Body of pancreas (tissue), 4 donors: ENCODE measurements at regions not wholly inside any gene's neighbourhood (a gene's known extent, or its start where the extent isn't known, plus 50 kb on each side); places are given as distances from the start of the nearest gene placed in this dataset.

Source experiments
- POLR2A ChIP-seq, 3 donors: fragments of 450-650 bp; IDR thresholded peaks; one replicate each; pipeline ENCODE4 v1.6.1; 2016; ENCODE audit warnings: antibody characterized with exemption in 3 of 3, mild to moderate bottlenecking in 2 of 3
- TF ChIP-seq, protein P1 (sequence below), 7 experiments: fragments of 450-650 bp in 4 of 7; fragments of 200-600 bp in 3 of 7; sonication (generic) in 3 of 7; IDR thresholded peaks; one replicate each; pipeline ENCODE4 v1.5.1; 2016 to 2019; ENCODE audit warnings: antibody characterized with exemption in 7 of 7

DNA sequence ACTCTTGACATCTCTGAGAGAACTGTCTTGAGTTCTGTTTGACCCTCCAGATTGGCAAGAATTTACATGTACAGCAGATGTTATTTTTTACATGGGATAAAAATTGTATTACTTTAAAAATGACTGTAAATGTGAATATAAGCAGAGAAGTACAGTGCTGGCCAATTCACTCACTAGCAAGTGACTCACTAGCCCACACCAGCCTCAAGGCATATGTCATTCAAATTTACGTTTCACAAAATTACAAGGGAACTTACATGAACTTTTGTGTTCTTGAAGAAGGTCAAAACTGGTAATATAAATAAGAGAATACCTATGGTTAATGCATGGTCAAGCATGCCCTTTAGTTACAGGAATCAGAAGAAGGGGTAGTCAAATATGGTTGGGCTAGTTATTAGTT, 54.0 kb upstream of the HMGCLL1 start:
- TF ChIP-seq, protein P1, sequence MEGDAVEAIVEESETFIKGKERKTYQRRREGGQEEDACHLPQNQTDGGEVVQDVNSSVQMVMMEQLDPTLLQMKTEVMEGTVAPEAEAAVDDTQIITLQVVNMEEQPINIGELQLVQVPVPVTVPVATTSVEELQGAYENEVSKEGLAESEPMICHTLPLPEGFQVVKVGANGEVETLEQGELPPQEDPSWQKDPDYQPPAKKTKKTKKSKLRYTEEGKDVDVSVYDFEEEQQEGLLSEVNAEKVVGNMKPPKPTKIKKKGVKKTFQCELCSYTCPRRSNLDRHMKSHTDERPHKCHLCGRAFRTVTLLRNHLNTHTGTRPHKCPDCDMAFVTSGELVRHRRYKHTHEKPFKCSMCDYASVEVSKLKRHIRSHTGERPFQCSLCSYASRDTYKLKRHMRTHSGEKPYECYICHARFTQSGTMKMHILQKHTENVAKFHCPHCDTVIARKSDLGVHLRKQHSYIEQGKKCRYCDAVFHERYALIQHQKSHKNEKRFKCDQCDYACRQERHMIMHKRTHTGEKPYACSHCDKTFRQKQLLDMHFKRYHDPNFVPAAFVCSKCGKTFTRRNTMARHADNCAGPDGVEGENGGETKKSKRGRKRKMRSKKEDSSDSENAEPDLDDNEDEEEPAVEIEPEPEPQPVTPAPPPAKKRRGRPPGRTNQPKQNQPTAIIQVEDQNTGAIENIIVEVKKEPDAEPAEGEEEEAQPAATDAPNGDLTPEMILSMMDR (IDR thresholded peaks at IDR 0.05), result no peak
- TF ChIP-seq POLR2A (IDR thresholded peaks at IDR 0.05), result no peak
